ENCODE measurements at regions not wholly inside any gene's neighbourhood (a gene's known extent, or its start where the extent isn't known, plus 50 kb on each side); places are given as distances from the start of the nearest gene placed in this dataset.

DNA sequence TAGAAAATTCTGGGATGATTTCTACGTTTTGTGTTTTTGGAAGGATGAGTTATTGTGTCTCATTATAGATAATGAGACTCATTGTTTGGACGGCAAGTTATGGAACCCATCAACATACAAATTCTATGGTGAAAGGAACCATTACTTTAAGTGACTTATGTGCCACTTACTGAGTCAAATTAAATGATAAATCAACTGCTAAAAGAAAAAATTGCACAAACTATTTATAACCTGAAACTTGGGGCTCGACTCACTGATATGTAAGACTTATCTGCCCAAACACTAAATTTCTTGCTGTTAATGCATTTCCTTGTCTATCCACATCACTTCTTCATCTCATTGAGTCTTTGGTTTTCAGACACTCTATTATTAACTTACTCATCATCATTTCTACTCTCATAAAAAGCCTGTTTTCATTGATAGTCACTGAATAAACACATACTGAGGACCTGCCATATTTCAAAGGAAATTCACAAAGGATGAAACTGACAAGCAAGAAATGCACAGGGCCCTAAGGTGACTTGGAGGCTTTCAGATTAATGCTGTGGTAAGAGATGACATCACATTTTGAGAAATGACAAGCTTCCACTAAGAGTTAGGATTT is 872.7 kb upstream of the ADAMTS5 start (continued):
- no peak for TF ChIP-seq JUNB (IDR thresholded peaks at IDR 0.05; ENCODE audit: unreplicated experiment)

DNA sequence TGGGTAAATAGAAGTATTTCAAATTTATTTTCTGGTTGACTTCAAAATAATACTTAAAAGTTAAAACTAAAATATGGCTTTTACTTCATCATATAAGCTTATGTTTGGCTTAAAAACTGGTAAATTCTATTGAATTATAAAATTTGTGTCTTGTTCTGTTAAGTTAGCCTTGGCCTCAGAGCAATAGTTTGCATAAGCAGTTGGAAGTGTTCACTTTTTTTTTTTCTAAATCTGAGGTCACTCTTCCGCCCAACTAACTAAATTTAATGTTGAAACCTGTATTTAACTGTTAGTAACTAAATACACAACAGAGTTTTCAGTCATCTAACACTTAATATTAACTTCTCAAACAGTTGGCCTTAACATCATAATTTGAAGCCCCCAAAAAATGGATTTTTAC is 871.7 kb upstream of the ADAMTS5 start:
- Histone ChIP-seq H3K4me1 (ENCODE audit: insufficient read depth) (no peaks in the 10 kb centered on the region), H3K9me2 (ENCODE audit: insufficient read depth) (no peaks in the 10 kb centered on the region), H3K27ac (ENCODE audit: low read depth) (no peak overlapping the region), H4K20me1 (replicated peaks; ENCODE audit: insufficient read depth) (no peaks in the 10 kb centered on the region), H3K36me3 (ENCODE audit: insufficient read depth) (no peaks in the 10 kb centered on the region; the same call in 1 of the 2 replicates), H3K79me2 (replicated peaks; ENCODE audit: insufficient read depth) (no peaks in the 10 kb centered on the region), H3K4me3 (no peak overlapping the region), H3K27me3 (ENCODE audit: insufficient read depth) (no peaks in the 10 kb centered on the region), H3F3A (replicated peaks; ENCODE audit: low read depth) (no peaks in the 10 kb centered on the region), H2AFZ (no peak overlapping the region), H3K4me2 (no peak overlapping the region)
- ATAC-seq: no peak
- no peak overlapping the region for H3K4me3 Mint-ChIP-seq
- H3K36me3 Mint-ChIP-seq (ENCODE audit: low read depth): peaks cover 3% of the 10 kb centered on the region; the same call in 2 of the 3 replicates
- no peak for DNase-seq (ENCODE audit: low spot score)
- no peaks in the 10 kb centered on the region for H3K4me1 Mint-ChIP-seq
- no peaks in the 10 kb centered on the region for H3K27me3 Mint-ChIP-seq (ENCODE audit: insufficient read depth, low read depth, poor library complexity)
- H3K9me3 Mint-ChIP-seq: peaks cover 3% of the 10 kb centered on the region; the same call in 2 of the 3 replicates
- TF ChIP-seq EZH2 (IDR thresholded peaks at IDR 0.05; ENCODE audit: low read depth, unreplicated experiment) (no peak), NANOG (IDR thresholded peaks at IDR 0.05; ENCODE audit: borderline replicate concordance) (no peak), STAT1 (IDR thresholded peaks at IDR 0.05; ENCODE audit: unreplicated experiment) (no peak), EZH2phosphoT487 (IDR thresholded peaks at IDR 0.05; ENCODE audit: unreplicated experiment) (no peak), JUNB (IDR thresholded peaks at IDR 0.05; ENCODE audit: unreplicated experiment) (no peak), ZNF114 (CRISPR knock-in tag; IDR thresholded peaks at IDR 0.05) (no peak), CREB1 (CRISPR knock-in tag; IDR thresholded peaks at IDR 0.05; ENCODE audit: low read depth) (no peak), POLR2AphosphoS5 (IDR thresholded peaks at IDR 0.05; ENCODE audit: low read depth) (no peak), ZNF331 (CRISPR knock-in tag; IDR thresholded peaks at IDR 0.05; ENCODE audit: low read depth) (no peak)
- TF ChIP-seq, protein P1, sequence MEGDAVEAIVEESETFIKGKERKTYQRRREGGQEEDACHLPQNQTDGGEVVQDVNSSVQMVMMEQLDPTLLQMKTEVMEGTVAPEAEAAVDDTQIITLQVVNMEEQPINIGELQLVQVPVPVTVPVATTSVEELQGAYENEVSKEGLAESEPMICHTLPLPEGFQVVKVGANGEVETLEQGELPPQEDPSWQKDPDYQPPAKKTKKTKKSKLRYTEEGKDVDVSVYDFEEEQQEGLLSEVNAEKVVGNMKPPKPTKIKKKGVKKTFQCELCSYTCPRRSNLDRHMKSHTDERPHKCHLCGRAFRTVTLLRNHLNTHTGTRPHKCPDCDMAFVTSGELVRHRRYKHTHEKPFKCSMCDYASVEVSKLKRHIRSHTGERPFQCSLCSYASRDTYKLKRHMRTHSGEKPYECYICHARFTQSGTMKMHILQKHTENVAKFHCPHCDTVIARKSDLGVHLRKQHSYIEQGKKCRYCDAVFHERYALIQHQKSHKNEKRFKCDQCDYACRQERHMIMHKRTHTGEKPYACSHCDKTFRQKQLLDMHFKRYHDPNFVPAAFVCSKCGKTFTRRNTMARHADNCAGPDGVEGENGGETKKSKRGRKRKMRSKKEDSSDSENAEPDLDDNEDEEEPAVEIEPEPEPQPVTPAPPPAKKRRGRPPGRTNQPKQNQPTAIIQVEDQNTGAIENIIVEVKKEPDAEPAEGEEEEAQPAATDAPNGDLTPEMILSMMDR (conservative IDR thresholded peaks at IDR 0.05; ENCODE audit: low read depth in 2 of 2): no peak
- TF ChIP-seq, protein P2, sequence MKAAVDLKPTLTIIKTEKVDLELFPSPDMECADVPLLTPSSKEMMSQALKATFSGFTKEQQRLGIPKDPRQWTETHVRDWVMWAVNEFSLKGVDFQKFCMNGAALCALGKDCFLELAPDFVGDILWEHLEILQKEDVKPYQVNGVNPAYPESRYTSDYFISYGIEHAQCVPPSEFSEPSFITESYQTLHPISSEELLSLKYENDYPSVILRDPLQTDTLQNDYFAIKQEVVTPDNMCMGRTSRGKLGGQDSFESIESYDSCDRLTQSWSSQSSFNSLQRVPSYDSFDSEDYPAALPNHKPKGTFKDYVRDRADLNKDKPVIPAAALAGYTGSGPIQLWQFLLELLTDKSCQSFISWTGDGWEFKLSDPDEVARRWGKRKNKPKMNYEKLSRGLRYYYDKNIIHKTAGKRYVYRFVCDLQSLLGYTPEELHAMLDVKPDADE (IDR thresholded peaks at IDR 0.05): no peak
- TF ChIP-seq, protein P3, sequence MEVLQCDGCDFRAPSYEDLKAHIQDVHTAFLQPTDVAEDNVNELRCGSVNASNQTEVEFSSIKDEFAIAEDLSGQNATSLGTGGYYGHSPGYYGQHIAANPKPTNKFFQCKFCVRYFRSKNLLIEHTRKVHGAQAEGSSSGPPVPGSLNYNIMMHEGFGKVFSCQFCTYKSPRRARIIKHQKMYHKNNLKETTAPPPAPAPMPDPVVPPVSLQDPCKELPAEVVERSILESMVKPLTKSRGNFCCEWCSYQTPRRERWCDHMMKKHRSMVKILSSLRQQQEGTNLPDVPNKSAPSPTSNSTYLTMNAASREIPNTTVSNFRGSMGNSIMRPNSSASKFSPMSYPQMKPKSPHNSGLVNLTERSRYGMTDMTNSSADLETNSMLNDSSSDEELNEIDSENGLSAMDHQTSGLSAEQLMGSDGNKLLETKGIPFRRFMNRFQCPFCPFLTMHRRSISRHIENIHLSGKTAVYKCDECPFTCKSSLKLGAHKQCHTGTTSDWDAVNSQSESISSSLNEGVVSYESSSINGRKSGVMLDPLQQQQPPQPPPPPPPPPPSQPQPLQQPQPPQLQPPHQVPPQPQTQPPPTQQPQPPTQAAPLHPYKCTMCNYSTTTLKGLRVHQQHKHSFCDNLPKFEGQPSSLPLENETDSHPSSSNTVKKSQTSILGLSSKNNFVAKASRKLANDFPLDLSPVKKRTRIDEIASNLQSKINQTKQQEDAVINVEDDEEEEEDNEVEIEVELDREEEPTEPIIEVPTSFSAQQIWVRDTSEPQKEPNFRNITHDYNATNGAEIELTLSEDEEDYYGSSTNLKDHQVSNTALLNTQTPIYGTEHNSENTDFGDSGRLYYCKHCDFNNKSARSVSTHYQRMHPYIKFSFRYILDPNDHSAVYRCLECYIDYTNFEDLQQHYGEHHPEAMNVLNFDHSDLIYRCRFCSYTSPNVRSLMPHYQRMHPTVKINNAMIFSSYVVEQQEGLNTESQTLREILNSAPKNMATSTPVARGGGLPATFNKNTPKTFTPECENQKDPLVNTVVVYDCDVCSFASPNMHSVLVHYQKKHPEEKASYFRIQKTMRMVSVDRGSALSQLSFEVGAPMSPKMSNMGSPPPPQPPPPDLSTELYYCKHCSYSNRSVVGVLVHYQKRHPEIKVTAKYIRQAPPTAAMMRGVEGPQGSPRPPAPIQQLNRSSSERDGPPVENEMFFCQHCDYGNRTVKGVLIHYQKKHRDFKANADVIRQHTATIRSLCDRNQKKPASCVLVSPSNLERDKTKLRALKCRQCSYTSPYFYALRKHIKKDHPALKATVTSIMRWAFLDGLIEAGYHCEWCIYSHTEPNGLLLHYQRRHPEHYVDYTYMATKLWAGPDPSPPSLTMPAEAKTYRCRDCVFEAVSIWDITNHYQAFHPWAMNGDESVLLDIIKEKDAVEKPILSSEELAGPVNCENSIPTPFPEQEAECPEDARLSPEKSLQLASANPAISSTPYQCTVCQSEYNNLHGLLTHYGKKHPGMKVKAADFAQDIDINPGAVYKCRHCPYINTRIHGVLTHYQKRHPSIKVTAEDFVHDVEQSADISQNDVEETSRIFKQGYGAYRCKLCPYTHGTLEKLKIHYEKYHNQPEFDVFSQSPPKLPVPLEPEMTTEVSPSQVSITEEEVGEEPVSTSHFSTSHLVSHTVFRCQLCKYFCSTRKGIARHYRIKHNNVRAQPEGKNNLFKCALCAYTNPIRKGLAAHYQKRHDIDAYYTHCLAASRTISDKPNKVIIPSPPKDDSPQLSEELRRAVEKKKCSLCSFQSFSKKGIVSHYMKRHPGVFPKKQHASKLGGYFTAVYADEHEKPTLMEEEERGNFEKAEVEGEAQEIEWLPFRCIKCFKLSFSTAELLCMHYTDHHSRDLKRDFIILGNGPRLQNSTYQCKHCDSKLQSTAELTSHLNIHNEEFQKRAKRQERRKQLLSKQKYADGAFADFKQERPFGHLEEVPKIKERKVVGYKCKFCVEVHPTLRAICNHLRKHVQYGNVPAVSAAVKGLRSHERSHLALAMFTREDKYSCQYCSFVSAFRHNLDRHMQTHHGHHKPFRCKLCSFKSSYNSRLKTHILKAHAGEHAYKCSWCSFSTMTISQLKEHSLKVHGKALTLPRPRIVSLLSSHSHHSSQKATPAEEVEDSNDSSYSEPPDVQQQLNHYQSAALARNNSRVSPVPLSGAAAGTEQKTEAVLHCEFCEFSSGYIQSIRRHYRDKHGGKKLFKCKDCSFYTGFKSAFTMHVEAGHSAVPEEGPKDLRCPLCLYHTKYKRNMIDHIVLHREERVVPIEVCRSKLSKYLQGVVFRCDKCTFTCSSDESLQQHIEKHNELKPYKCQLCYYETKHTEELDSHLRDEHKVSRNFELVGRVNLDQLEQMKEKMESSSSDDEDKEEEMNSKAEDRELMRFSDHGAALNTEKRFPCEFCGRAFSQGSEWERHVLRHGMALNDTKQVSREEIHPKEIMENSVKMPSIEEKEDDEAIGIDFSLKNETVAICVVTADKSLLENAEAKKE (CRISPR knock-in tag; IDR thresholded peaks at IDR 0.05): no peak
- TF ChIP-seq, protein P4, sequence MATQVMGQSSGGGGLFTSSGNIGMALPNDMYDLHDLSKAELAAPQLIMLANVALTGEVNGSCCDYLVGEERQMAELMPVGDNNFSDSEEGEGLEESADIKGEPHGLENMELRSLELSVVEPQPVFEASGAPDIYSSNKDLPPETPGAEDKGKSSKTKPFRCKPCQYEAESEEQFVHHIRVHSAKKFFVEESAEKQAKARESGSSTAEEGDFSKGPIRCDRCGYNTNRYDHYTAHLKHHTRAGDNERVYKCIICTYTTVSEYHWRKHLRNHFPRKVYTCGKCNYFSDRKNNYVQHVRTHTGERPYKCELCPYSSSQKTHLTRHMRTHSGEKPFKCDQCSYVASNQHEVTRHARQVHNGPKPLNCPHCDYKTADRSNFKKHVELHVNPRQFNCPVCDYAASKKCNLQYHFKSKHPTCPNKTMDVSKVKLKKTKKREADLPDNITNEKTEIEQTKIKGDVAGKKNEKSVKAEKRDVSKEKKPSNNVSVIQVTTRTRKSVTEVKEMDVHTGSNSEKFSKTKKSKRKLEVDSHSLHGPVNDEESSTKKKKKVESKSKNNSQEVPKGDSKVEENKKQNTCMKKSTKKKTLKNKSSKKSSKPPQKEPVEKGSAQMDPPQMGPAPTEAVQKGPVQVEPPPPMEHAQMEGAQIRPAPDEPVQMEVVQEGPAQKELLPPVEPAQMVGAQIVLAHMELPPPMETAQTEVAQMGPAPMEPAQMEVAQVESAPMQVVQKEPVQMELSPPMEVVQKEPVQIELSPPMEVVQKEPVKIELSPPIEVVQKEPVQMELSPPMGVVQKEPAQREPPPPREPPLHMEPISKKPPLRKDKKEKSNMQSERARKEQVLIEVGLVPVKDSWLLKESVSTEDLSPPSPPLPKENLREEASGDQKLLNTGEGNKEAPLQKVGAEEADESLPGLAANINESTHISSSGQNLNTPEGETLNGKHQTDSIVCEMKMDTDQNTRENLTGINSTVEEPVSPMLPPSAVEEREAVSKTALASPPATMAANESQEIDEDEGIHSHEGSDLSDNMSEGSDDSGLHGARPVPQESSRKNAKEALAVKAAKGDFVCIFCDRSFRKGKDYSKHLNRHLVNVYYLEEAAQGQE (IDR thresholded peaks at IDR 0.05; ENCODE audit: unreplicated experiment): no peak
- no peak overlapping the region for H3K27ac Mint-ChIP-seq

All from GM23338 (cell line).